ENCODE measurements at regions not wholly inside any gene's neighbourhood (a gene's known extent, or its start where the extent isn't known, plus 50 kb on each side); places are given as distances from the start of the nearest gene placed in this dataset.

GRCh38 chr20:62535282-62535811 lies 59.6 kb upstream of the GATA5 start:
- Histone ChIP-seq H3K4me3 (IDR thresholded peaks at IDR 0.05; ENCODE audit: insufficient read depth, low read depth, low read length) (no peak overlapping the region), H3K9ac (no peak overlapping the region), H3K79me2 (ENCODE audit: insufficient read depth, low read depth) (no peaks in the 10 kb centered on the region), H4K20me1 (ENCODE audit: insufficient read depth) (no peaks in the 10 kb centered on the region), H3K4me1 (ENCODE audit: low read depth, poor library complexity, severe bottlenecking) (no peaks in the 10 kb centered on the region), H3K36me3 (ENCODE audit: insufficient read depth) (no peaks in the 10 kb centered on the region), H3K27me3 (ENCODE audit: insufficient read depth, low read depth) (peaks cover 98% of the 10 kb centered on the region), H2AFZ (ENCODE audit: low read depth) (no peak overlapping the region), H3K27ac (no peak overlapping the region), H3K4me2 (no peak overlapping the region)
- no peak for TF ChIP-seq CTCF (conservative IDR thresholded peaks at IDR 0.05; ENCODE audit: low read depth, low read length)

GRCh38 chr20:62535964-62536363 lies 60.2 kb upstream of the GATA5 start:
- Histone ChIP-seq H3K27me3 (ENCODE audit: insufficient read depth, low read depth) (peaks cover 98% of the 10 kb centered on the region), H3K79me2 (ENCODE audit: insufficient read depth, low read depth) (no peaks in the 10 kb centered on the region), H3K4me1 (ENCODE audit: low read depth, poor library complexity, severe bottlenecking) (no peaks in the 10 kb centered on the region), H3K4me3 (IDR thresholded peaks at IDR 0.05; ENCODE audit: insufficient read depth, low read depth, low read length) (no peak overlapping the region), H2AFZ (ENCODE audit: low read depth) (no peak overlapping the region), H3K27ac (no peak overlapping the region), H3K9ac (no peak overlapping the region), H3K4me2 (no peak overlapping the region), H4K20me1 (ENCODE audit: insufficient read depth) (no peaks in the 10 kb centered on the region), H3K36me3 (ENCODE audit: insufficient read depth) (no peaks in the 10 kb centered on the region)
- TF ChIP-seq CTCF (conservative IDR thresholded peaks at IDR 0.05; ENCODE audit: low read depth, low read length) = no peak

GRCh38 chr20:62536871-62537401 lies 61.1 kb upstream of the GATA5 start:
- Histone ChIP-seq H3K4me3 (IDR thresholded peaks at IDR 0.05; ENCODE audit: insufficient read depth, low read depth, low read length) (no peak overlapping the region), H2AFZ (ENCODE audit: low read depth) (no peak overlapping the region), H3K27me3 (ENCODE audit: insufficient read depth, low read depth) (peaks cover 98% of the 10 kb centered on the region), H3K27ac (no peak overlapping the region), H3K4me1 (ENCODE audit: low read depth, poor library complexity, severe bottlenecking) (no peaks in the 10 kb centered on the region), H3K4me2 (no peak overlapping the region), H3K79me2 (ENCODE audit: insufficient read depth, low read depth) (no peaks in the 10 kb centered on the region), H3K9ac (no peak overlapping the region), H3K36me3 (ENCODE audit: insufficient read depth) (no peaks in the 10 kb centered on the region), H4K20me1 (ENCODE audit: insufficient read depth) (no peaks in the 10 kb centered on the region)
- TF ChIP-seq CTCF (conservative IDR thresholded peaks at IDR 0.05; ENCODE audit: low read depth, low read length) = no peak

GRCh38 chr20:62537649-62538292 lies 62.0 kb upstream of the GATA5 start:
- Histone ChIP-seq H3K27ac (no peak overlapping the region), H3K27me3 (ENCODE audit: insufficient read depth, low read depth) (peaks cover 98% of the 10 kb centered on the region), H3K4me2 (no peak overlapping the region), H3K36me3 (ENCODE audit: insufficient read depth) (no peaks in the 10 kb centered on the region), H3K4me1 (ENCODE audit: low read depth, poor library complexity, severe bottlenecking) (no peaks in the 10 kb centered on the region), H2AFZ (ENCODE audit: low read depth) (no peak overlapping the region), H3K4me3 (IDR thresholded peaks at IDR 0.05; ENCODE audit: insufficient read depth, low read depth, low read length) (no peak overlapping the region), H4K20me1 (ENCODE audit: insufficient read depth) (no peaks in the 10 kb centered on the region), H3K79me2 (ENCODE audit: insufficient read depth, low read depth) (no peaks in the 10 kb centered on the region), H3K9ac (no peak overlapping the region)
- no peak for TF ChIP-seq CTCF (conservative IDR thresholded peaks at IDR 0.05; ENCODE audit: low read depth, low read length)
